HL-60/S4 (cell line): ENCODE measurements at regions not wholly inside any gene's neighbourhood (a gene's known extent, or its start where the extent isn't known, plus 50 kb on each side); places are given as distances from the start of the nearest gene placed in this dataset.

ENCODE experiments used
- in situ Hi-C: fragments of 300-500 bp; cut with MboI; formaldehyde crosslinking; loops from 2 replicates; pipeline ENCODE4 v1.14.3; 2022; ENCODE audit warnings: low sequenced_read_pairs

DNA sequence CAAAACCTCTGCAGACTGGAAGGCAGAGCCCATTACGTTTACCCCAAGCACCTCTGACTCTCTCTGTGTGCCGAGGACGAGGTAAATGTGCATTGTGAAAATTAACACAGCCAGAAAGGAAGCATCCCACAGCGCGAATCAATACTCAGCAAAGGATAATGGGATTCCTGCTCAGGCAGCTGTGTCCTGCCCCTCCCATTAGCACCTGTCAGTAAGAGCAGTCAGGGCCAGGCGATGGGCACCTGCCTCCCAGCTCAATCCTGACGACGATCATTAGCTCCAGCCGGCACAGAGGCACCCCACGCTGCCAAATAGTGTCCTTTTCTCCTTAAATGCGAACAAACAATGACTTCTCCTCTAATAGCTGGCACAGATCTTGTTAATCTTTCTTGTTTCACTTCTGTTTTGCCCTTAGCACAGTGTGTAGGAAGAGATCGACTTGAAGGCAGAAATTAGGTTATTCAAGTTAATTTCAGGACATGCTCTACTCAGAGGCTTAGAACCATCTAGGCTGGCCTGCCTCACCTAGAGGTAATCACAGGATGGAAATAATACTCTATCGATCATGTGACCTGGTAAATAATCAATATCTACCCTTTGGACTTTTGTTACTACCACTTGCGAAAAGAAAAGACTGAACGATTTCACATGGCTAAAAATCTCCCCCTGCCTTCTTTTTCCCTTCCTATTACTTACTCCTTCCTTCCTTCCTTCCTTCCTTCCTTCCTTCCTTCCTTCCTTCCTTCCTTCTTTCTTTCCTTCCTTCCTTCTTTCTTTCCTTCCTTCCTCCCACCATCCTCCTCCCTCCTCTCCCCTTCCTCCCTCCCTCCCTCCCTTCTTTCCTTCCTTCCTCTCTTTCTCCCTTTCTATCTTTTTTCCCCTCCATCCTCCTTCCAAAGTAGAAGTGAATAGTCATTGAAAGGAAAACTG is 487.9 kb upstream of the ID2 start:
- in situ Hi-C loops: no loop called here

GRCh38 chr2:8195784-8196183 is 486.1 kb upstream of the ID2 start:
- in situ Hi-C loops: no loop called here

- in situ Hi-C loops: no loop called here
Observed at GRCh38 chr2:8196316-8196715, 485.5 kb upstream of the ID2 start.

DNA sequence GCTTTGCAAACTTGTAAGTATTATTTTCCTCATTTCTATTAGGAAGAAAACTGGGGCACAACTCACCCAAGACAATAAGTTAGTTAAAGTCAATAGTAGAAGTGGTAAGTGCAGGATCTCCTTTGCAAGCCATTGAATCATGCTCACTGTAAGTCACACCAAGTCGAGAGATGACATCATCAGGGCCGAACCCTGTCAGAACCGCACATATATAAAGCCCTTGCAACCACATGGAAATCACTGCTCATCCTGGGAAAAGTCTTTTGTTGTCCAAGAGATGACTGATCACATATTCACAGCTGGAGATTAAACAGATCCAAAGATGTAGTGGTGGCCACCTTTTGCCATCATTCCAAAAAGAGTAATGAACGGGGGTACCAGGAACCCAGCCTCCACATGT is 484.8 kb upstream of the ID2 start:
- in situ Hi-C loops: no loop called here

- in situ Hi-C loops: no loop called here
Observed at GRCh38 chr2:8197825-8198224, 484.0 kb upstream of the ID2 start.

DNA sequence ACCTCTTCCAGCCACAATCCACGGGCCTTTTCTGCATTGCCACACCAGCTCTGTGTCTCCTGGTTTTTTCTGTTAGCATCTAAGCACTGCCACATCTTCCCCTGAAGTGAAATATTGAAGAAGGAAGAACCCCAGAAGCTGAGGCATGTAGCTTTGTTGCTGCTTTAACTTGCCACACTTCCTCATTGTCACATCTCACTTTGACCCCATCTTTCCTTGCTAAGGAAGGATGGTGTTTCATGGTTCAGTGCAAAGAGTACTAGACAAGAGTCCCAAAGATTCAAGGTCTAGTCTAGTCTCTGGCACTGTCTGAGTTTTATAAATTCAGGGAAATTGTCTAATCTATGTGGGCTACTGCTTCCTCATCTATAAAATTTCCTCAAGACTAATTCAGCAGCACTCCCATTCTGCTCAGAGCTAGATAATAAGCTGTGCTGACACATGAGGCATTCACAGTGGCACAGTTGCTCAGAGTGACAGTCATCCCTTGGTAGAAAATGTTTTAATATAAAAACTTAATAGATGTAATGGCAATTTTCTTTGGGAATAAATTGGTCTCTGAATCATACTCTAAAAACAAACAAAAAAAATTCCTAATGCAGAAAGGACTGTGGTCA is 483.0 kb upstream of the ID2 start:
- in situ Hi-C loops: no loop called here

GRCh38 chr2:8202132-8202531 is 479.7 kb upstream of the ID2 start:
- in situ Hi-C loops: no loop called here

- in situ Hi-C loops: no loop called here
Observed at GRCh38 chr2:8203364-8203763, 478.5 kb upstream of the ID2 start.

- in situ Hi-C loops: no loop called here
Observed at GRCh38 chr2:8204711-8205110, 477.1 kb upstream of the ID2 start.

- in situ Hi-C loops: no loop called here
Observed at GRCh38 chr2:8209494-8209893, 472.4 kb upstream of the ID2 start.

DNA sequence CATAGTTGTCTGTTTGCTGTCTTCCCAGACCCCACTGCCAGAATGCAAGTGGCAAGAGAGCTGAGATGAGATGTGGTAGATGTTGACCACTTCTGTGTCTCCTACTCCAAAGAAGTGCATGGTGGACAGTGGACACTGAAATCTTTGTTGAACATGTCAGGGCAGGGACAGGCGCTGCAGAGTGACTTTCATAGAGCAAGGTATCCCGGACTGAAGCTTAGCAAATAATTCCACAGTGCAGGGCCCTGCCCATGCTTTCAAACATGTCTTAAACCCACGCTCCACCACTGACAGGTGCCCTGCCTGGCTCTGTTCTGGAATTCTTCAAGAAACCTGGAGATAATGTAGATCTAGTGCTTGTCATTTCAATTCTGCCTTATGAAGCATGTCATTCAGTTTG is 470.5 kb upstream of the ID2 start:
- in situ Hi-C loops: no loop called here

GRCh38 chr2:8212239-8212638 is 469.6 kb upstream of the ID2 start:
- in situ Hi-C loops: no loop called here

- in situ Hi-C loops: no loop called here
Observed at GRCh38 chr2:8214036-8214615, 467.7 kb upstream of the ID2 start.

GRCh38 chr2:8215159-8215863 is 466.5 kb upstream of the ID2 start:
- in situ Hi-C loops: no loop called here

DNA sequence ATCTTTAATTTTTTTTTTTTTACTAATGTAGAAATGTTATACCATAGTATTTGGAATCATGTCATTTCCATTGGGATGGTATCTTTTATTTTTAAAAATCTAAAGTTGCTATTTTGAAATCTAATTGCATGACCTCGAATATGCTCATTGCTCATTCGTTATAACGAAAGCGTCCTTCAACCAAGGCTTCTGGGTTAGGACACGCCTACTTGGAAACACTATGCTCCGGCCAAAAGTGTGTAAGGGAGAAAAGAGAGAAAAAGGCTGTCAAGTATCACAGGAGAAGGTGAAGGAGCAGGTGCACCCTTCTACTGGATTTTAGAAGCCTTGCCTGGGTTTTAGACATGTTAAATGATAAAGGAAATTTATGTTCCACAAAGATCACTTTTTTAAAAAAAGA is 465.9 kb upstream of the ID2 start:
- in situ Hi-C loops: no loop called here

- in situ Hi-C loops: no loop called here
Observed at GRCh38 chr2:8216397-8216796, 465.5 kb upstream of the ID2 start.

GRCh38 chr2:8217468-8218030 is 464.3 kb upstream of the ID2 start:
- in situ Hi-C loops: no loop called here

GRCh38 chr2:8219096-8219495 is 462.8 kb upstream of the ID2 start:
- in situ Hi-C loops: no loop called here

DNA sequence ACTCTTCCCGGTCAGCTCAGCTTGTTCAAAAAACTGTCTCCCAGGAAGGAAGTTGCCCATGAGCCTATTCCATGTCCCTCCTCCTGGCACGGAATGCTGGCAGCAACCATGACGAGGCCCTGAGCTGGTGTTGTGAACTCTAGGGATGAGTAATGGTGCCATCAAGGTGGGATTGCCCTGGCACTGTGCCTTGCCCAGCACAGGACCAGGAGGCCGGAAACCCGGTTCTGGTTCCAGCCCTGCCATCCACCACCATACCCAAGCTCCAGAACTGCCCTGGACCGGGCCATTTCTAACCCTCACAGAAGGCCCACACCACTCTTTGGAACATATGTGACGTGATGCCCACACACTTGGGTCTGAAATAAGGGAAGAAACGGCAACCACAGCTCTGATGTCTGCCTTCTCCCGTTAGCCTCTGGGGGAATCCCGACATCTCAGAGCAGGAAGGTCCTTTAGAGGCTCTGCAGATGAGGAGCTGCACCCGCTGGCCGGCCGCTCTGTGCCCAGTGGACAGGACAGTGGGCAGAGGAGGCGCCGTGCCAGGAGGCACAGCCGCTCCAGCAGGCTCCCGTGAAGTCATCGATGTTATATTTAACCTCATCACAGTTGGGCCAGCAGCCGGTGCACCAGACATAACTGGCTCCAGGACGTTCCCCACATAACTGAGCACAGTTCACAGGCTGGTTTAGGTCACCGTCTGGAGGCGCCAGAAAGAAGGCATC is 462.1 kb upstream of the ID2 start:
- in situ Hi-C loops: no loop called here

GRCh38 chr2:8222979-8223694 is 458.7 kb upstream of the ID2 start:
- in situ Hi-C loops: no loop called here
